Stimulated activated CD8-positive, alpha-beta memory T cell treated with anti-CD3 and anti-CD28 coated beads, Interleukin-2, amount 100 ng/mL, for 48 hours (primary cell): ENCODE measurements at regions not wholly inside any gene's neighbourhood (a gene's known extent, or its start where the extent isn't known, plus 50 kb on each side); places are given as distances from the start of the nearest gene placed in this dataset.

Experiments used
- DNase-seq, 2 donors: peaks; one replicate each; pipeline ENCODE4 v3.0.0-alpha.2; 2020; ENCODE audit warnings: low read depth in 2 of 2

DNA sequence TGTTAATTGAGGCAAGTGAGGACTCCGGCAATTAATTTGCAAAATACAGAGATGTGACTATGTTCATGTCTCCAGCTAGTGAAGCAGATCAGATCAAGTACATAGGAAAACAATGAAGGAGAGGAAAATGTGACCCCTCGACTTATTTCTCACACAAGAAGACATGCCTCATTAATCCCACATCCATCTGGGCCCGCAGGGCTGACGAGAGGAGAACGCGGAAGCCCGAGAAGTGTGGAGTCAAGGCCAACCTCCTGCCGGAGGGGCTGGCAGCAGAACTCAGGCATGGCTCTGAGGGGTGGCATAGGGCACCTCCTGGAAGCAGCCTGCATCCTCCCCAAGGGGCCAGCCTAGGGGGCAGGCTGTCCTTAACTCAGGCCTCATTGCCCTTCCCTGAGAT, 54.4 kb downstream of the ZNF503 start:
- DNase-seq, result no peak

DNA sequence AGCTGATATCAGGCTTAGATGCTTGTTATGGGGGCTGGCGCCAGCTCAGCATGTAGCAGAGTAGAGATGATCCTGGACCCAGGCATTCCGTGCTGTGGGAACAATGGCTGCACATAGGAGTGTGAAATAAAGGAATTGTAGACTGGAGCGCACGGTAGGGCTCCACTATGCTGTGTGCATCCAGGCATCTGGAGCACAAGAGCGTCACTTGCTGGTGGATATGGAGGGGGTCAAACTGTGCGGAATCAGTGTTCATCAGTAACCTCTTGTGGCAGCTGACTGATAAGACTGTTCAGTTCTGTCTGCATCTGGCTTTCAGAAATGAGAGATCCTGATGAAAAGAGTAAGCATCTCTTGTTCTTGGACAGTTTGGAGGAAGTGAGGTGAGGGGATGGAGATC, 55.8 kb downstream of the ZNF503 start:
- DNase-seq, result no peak

DNA sequence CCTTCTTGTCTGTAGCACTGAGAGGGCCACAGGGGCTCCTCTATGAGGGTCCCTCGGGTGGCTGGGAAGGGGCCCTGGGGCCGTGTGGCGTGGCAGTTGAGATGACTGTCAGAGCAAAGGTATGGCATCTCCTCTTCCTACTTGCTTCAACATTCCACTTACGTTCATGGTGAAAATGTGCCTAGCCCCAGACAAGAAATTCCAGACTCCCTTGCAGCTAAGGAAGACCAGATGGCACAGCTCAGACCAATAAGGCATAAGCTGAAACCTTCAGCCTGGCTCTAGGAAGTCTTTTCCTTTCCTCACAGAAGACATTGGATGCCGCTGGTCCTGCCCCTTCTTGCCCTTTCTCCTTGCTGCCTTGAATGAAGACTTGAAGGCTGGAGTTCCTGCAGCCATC, 57.4 kb downstream of the ZNF503 start:
- DNase-seq, result no peak

DNA sequence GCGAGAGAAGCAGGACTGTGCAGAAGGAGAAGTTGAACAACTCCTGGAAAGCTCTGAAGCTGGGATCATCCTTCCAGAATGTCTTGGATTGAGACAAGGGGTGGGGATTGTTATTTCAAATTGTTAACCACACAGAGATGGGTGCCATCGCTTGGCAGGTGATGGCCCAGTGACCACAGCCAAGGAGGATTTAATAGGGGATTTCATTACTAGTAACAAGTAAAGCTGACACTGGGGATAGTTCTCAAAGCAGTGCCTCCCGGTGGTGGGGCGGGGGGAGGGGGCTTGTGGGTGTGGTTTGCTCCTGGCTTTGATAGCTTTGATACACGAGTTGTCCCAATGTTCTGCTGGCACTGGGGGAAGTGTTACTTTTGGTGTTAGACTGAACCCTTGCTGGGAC, 59.2 kb downstream of the ZNF503 start:
- no peak for DNase-seq

DNA sequence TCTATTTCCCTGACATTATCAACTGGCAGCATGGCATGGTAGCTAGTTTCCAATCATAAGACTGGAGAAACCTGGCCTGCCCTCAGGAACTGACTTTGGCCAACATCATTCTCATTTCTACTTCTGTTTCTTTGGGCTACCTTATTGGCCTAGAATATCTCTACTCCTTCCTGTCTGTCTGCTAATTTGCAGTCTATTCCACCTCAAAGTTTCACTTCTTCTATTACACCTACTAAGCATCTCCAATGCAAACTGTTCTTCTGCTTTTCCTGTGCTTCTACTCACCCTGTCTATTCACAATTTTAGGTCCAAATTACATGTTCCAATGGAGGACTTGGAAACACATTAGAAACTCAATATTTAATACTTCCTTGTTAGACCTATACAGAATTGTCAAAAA, 65.6 kb downstream of the ZNF503 start:
- DNase-seq, result no peak

DNA sequence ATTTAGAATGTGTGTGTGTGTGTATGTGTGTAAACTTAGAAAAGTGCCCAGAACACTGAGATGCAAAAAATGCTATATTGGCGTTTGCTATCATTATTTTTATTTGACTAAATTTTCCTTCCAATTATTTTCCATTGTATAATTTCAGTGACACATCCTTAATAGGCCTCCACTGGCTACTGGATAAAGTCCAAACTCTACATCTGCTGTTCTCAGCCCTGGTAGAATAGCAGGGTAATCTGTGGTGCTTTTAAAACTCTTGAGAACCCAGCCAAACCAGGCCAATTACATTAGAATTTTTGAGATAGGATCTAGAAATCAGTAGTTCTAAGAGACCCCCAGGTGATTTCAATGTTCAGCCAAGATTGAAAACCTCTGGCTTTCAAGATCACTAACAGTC, 66.4 kb downstream of the ZNF503 start:
- no peak for DNase-seq

DNA sequence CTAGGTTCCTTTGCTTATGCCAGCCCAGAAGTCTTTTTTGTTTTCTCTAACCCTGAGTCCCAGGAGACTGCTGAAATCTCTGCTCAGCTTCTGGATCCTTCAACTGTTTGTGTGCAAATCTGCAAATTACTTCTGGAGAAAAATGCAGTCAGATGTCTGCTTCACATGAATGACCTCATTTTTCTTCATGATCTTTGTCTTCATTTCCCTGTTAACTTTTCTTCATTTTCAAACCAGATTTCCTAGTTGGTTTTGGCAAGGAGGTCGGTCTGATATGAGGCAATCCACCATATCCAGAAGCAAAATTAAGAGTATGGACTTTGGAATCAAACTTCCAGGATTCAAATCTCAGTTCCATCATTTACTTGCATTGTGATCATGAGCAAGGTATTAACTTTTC, 66.8 kb downstream of the ZNF503 start:
- no peak for DNase-seq

DNA sequence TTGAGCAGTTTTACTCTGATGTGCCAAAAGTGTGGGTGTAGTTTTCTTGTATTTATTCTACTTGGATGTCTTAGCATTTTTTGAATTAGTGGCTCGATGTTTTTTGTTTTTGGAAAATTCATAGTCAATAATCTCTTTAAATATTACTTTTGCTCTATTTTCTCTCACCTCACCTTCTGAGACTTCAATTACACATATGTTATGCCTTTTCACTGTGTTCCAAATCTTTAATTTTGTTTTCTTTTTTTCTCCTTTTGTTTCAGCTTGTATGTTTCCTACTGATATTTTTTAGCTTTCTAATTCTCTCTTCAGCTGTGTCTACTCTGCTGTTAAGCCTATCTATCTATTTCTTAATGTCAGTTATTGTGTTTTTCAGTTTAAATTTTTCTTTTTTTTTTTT, 69.5 kb downstream of the ZNF503 start:
- DNase-seq, result no peak

DNA sequence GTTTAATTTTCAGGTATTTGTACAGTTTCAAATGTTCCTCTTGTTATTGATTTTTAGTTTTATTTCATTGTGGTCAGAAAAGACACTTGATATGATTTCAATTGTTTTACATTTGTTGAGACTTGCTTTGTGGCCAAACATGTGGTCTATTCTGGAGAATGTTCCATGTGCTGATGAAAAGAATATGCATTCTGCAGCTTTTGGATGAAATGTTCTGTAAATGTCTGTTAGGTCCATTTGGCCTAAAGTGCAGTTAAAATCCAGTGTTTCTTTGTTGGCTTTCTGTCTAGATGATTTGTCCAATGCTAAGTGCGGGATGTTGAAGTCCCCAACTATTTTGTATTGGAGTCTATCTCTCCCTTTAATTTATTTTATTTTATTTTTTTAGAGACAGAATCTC, 70.5 kb downstream of the ZNF503 start:
- no peak for DNase-seq

DNA sequence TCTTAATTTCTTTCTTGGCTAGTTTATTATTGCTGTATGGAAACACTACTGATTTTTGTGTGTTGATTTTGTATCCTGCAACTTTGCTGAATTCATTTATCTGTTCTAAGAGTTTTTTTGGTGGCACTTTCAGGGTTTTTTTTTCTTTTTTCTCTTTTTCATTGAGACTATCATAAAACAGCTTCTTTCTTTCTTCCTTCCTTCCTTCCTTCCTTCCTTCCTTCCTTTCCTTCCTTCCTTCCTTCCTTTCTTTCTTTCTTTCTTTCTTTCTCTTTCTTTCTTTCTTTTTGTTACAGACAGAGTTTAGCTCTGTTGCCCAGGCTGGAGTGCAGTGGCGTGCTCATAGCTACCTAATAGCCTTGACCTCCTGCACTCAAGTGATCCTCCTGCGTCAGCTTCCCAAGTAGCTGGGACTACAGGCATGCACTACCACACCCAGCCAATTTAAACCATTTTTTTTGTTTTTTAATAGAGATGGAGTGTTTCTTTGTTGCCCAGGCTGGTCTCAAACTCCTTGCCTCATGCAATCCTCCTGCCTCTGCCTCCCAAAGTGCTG, 72.3 kb downstream of the ZNF503 start:
- DNase-seq, result no peak

DNA sequence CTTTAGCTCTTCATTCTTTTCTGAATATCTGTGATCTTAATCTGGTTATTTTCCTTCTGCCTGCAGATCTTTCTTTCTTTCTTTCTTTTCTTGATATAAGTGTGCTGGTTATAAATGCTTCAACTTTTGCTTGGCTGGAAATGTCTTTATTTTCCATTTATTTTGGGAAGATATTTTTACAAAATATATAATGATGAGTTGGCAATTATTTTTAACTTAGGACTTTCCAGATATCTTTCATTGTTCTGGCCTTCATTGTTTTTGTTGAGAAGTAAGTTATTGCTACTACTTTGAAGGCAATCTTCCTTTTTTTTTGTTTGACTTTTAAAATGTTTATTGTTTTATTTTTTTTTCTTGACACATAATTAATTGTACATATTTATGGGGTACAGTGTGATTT, 75.3 kb downstream of the ZNF503 start:
- DNase-seq, result no peak

DNA sequence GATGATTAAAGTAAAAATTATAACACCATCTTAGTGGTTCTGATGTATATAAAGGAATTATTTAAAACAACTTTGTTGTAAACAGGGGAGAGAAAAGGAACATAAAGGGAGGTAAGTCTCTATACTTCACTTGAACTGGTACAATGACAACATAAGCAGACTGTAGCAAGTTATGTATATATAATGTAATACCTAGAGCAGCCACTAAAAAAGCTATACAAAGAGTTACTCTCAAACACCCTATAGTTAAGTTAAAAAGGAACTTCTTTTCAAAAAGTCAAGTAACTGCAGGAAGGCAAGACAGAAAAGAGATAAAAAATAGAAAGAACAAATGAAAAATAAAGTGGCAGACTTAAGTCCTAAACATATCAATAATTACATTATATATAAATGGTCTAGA, 82.3 kb downstream of the ZNF503 start:
- DNase-seq, result no peak

DNA sequence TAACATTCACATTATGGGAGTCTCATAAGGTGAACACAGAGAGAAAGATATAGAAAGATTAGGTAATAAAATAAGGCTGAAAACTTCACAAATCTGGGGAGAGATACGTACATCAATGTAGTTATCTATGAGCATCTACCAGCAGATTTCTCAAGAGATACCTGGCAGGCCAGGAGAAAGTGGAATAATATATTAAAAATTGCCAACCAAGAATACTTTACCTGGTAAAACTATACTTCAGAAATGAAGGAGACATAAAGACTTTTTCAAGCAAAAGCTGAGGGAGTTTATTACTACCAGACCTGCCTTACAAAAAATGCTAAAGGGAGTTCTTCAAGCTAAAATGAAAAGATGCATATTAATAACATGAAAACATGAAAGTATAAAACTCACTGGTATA, 78.8 kb upstream of the COMTD1 start:
- no peak for DNase-seq

DNA sequence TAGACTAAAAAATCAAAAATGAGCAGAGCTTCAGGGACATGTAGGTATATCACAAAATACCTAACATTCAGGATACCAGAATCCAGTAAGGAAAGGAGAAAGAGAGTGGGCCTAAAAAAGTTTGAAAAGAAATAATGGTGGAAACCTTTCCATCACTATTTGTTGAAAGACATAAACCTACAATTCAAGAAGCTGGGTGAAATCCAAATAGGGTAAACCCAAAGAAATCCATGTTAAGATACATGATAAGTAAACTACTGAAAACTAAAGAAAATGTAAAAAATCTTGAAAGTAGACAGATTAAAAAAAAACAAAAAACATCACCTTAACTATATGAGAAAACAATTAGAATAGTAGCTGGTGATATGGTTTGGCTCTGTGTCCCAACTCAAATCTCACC, 76.7 kb upstream of the COMTD1 start:
- no peak for DNase-seq

DNA sequence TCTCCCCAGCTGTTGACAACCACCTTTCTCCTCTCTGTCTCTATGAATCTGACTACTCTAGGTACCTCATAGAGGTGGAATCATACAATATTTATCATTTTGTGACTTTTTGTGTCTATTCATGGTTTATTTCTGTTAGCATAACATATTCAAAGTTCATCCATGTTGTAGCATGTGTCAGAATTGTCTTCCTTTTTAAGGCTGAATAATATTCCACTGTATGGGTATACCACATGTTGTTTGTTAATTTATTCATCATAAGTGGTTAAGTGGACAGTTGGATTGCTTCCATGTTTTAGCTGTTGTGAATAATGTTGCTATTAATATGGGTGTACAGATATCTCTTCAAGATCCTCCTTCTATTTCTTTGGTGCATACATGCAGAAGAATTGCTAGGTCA, 69.9 kb upstream of the COMTD1 start:
- no peak for DNase-seq

DNA sequence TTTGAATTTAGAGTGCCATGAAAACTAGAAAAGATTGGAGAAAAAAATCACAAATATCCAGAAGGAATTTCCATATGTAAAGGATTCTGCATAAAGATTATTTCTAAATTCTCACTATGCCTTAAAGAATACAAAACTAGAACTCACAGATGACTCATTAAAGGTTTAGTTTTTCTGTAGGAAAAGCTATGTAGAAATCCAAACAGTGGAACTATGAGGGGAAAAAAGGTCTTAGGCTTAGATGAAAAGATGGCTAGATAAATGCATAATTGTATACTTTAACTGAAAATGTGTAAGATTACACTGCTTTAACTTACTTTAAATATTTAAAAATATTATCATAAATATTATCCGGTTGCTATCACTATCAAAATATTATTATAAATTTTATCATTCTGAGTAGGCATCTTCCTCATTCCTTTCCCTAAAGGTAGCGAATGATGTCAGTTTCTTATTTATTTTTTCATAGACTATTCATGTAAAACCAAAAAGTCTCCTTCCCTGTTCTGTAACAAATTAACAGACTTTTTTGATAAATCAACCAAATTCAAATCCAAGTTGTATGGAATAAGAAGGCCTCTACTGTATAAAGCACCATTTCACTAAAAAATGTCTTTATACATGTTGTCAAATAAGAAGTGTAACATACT, 69.1 kb upstream of the COMTD1 start:
- no peak for DNase-seq

DNA sequence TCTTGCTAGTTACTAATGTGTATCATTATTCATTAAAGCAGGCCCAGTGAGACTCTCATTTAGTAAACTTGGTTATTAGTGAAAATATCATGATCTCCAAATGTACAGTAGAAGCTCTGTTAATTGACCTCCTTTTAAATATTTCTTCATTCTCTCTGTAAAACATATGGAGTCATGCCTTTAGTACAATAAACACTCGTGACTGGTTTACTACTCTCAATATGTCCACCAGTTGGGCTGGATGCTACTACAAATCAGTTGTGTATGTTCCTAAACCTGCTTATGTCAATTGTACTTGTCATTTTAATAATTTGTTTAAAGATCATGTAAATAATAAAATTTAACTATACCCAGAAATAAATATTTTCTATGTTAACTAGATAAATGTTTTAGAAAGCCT, 68.6 kb upstream of the COMTD1 start:
- no peak for DNase-seq

DNA sequence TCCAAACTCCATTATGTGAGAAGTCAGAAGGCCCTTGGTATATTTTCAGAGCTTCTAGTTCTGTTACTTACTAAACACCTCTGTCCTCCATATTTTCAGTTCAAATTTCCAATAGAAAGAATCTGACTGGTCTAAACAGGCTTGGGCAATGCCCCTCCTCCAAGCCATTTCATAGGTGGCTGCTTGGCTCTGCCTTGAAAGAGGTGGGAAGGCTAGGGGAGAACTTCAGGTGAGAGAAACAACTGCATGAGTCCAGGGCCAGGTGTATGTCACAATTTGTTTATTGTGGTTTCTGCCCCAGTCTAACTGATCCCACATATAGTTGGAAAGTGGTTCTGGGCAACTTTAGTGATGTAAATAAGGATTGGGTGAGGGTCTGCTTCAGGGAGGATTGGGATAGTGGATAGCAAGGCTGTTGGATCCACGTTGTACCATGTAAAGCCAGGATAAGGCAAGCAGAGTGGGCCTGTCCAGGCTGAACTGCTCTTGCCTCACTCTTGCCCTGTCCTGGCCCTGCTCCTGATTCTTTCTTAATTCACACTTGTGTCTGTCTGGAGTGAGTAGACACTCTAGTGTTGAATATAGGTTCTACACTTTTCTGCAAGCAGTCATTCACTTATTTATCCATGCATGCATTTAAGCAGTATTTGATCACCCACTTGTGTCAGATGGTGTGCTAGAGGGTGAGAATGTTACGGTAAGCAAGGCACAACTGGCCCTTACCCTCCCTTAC, 67.5 kb upstream of the COMTD1 start:
- no peak for DNase-seq

DNA sequence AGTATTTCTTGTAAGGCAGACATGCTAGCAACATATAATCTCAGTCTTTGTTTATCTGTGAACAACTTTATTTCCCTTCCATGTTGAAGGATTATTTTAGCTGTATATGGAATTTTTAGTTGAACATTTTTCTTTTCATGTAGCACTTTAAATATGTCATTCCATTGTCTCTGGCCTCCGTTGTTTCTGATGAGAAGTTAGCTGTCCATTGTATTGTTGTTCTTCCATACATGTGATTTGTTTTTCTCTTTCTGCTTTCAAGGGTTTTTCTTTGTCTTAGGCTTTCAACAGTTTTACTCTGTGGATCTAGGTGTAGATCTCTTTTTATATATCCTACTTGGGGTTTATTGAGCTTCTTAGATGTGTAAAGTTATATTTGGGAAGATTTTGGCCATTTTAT, 66.3 kb upstream of the COMTD1 start:
- no peak for DNase-seq

DNA sequence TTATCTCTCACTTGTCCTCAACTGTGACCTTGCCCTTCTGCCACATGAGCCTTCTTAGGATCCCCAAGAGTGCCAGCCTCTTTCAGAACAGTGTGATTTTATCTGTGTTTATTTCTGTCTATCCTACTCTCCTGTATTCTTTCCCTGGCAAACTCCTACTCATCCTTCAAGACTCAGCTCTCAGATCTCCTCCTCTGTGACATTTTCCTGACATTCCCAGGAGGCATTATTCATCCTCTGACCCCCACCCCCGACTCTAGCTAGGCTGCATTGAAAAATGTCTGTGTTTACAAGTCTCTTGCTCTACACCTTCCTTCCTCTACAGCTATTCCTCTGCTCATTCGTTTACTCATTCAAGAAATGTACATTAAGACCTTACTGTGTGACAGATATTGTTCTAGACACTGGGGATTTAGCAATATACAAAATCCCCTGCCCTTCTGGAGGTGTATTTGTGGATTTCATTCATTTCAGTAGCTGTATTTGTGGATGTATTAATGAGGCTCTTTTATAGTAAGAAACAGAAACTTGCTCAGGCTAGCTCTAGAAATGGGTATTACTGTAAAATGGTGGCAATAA, 61.4 kb upstream of the COMTD1 start:
- no peak for DNase-seq

DNA sequence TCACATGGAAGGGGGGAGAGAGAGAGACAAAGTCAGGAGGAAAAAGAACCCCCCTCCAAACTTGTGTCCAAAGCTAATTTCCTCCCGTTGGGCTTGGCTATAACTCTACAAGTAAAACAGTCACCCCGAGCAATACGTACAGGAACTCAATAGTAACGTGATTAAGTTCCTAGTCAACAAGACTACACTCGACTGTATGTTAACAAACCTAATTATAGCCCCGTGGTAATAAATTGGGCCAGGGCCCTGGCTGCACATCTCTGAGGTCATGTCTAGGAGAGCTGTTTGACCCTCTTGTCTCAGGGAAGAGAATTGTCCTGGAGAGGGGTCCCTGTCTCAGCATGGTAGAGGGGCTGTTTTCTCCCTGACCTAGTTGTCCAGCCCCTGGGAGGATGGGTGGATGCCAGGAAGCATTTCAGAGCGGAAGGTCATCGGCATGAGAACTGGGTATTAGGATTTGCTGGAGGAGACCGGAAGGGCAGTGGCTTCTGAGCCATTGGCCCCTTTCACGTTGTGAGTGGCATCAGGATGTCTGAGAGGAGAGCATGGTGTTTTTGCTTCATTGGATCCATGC, 60.2 kb upstream of the COMTD1 start:
- DNase-seq, result no peak

DNA sequence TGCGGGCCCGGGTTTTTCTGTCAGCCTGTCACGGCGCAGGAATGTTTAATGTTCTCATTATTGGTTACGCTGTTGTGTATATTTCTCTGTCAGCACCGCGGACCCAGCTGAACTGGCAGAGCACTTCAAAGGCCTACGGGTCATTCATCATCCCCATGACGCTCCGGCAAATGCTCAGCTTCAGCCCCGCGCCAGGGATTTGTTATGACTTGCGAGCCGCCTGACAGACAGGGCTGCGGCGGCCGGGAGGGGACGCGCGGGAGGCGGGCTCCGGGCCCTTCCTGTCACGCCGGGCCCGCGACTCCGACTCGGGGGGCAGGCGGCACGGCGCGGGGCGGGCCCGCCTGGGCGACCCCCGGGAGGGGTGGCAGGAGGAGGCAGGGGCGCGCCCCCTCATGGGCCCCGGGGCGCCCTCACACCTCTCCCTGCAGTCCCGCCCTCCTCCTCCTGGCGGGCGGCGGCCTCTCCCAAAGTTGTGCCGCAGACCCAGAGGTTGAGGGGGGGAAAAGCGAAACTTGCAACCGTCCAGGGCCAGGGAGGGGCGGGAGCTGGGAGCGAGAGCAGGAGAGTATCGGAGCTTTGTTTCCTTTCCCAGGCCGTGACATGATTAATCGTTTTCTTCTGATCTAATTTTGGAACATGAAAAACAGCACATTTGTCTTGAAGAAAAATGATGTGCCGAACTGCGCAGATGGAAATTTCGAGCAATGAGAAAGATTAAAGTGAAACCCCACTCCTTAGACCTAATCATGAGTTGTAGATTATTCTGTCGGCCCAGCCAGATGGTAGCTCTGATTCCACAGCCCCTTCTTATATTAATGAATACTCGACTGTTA, 59.3 kb upstream of the COMTD1 start:
- peak; percentile 53 to 54 for DNase-seq
